ENCODE measurements at regions not wholly inside any gene's neighbourhood (a gene's known extent, or its start where the extent isn't known, plus 50 kb on each side); places are given as distances from the start of the nearest gene placed in this dataset.
A peak's percentile ranks its signal among the peaks of the same experiment; 100 is the strongest.
"Not testable (repeated sequence)": the region's sequence is repeated elsewhere in the genome, so short reads cannot be mapped to it uniquely, and the experiment has no call there.

GRCh38 chr6:6724539-6725467, 136.3 kb downstream of the LY86 start:
- DNase-seq (ENCODE audit: low read depth): peak; percentile 77

- no peak for DNase-seq (ENCODE audit: low read depth)
These were observed 137.1 kb downstream of the LY86 start for GRCh38 chr6:6725468-6726209.

GRCh38 chr6:6728169-6728941, 139.8 kb downstream of the LY86 start:
- DNase-seq (ENCODE audit: low read depth): no peak

GRCh38 chr6:6729971-6730370, 141.5 kb downstream of the LY86 start:
- no peak for DNase-seq (ENCODE audit: low read depth)

- peak; percentile 91 for DNase-seq (ENCODE audit: low read depth)
These were observed 142.3 kb downstream of the LY86 start for GRCh38 chr6:6730831-6731230.

- DNase-seq (ENCODE audit: low read depth): no peak
These were observed 146.3 kb downstream of the LY86 start for GRCh38 chr6:6734479-6735465.

GRCh38 chr6:6736791-6737654, 148.5 kb downstream of the LY86 start:
- peak; percentile 25 for DNase-seq (ENCODE audit: low read depth)

GRCh38 chr6:6737671-6738070, 149.2 kb downstream of the LY86 start:
- no peak for DNase-seq (ENCODE audit: low read depth)

- no peak for DNase-seq (ENCODE audit: low read depth)
These were observed 149.6 kb downstream of the LY86 start for GRCh38 chr6:6738108-6738507.

- no peak for DNase-seq (ENCODE audit: low read depth)
These were observed 150.6 kb downstream of the LY86 start for GRCh38 chr6:6738922-6739716.

GRCh38 chr6:6740595-6740994, 152.1 kb downstream of the LY86 start:
- no peak for DNase-seq (ENCODE audit: low read depth)

- DNase-seq (ENCODE audit: low read depth): no peak
These were observed 152.7 kb downstream of the LY86 start for GRCh38 chr6:6741264-6741663.

GRCh38 chr6:6742535-6742934, 154.0 kb downstream of the LY86 start:
- no peak for DNase-seq (ENCODE audit: low read depth)

- no peak for DNase-seq (ENCODE audit: low read depth)
These were observed 156.0 kb downstream of the LY86 start for GRCh38 chr6:6744551-6744950.

GRCh38 chr6:6745637-6746332, 157.3 kb downstream of the LY86 start:
- not testable (repeated sequence) for DNase-seq (ENCODE audit: low read depth)

- no peak for DNase-seq (ENCODE audit: low read depth)
These were observed 157.9 kb downstream of the LY86 start for GRCh38 chr6:6746333-6746969.

GRCh38 chr6:6746970-6747338, 158.4 kb downstream of the LY86 start:
- DNase-seq (ENCODE audit: low read depth): no peak

- no peak for DNase-seq (ENCODE audit: low read depth)
These were observed 158.9 kb downstream of the LY86 start for GRCh38 chr6:6747371-6747770.
